ENCODE measurements at regions not wholly inside any gene's neighbourhood (a gene's known extent, or its start where the extent isn't known, plus 50 kb on each side); places are given as distances from the start of the nearest gene placed in this dataset.

DNA sequence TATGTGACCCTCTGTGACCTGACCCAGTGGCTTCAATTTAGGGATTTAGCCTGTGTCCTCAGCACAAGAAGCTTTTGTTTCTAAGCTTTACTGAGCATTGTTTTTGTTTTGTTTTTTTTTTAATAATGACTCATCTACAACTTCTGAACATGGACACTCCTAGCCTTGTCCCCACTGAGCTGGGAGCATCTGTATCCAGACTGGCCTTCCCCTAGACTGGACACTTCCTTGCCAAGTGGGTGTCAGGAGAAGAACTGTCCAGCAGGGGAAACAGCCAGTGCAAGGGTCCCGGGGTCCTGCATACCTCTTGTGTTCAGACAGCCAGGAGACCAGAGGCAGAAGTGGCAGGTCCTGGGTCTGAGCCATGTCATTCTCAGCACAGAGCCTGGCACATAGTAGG, 108.6 kb downstream of the TMEM130 start:
- Histone ChIP-seq H3K9me2 (replicated peaks; ENCODE audit: low read length) (no peaks in the 10 kb centered on the region), H3K79me2 (ENCODE audit: low read length) (no peaks in the 10 kb centered on the region), H3K27ac (ENCODE audit: low read length) (no peak overlapping the region), H3K9ac (ENCODE audit: low read length) (no peak overlapping the region), H3K4me3 (ENCODE audit: low read length) (no peak overlapping the region), H3K4me1 (ENCODE audit: insufficient read depth, low read length) (no peaks in the 10 kb centered on the region), H3K9me3 (ENCODE audit: low read length) (no peaks in the 10 kb centered on the region), H3K36me3 (ENCODE audit: low read depth, low read length) (no peaks in the 10 kb centered on the region), H2AFZ (ENCODE audit: low read length) (no peak overlapping the region), H3F3A (ENCODE audit: low read length, unreplicated experiment) (no peaks in the 10 kb centered on the region), H4K20me1 (ENCODE audit: low read length) (no peaks in the 10 kb centered on the region), H3K4me2 (ENCODE audit: low read length) (no peak overlapping the region), H3K27me3 (ENCODE audit: low read length) (peaks cover 17% of the 10 kb centered on the region)
- no peak for TF ChIP-seq EZH2 (IDR thresholded peaks at IDR 0.05; ENCODE audit: low read length, unreplicated experiment)
- no peak for TF ChIP-seq EZH2phosphoT487 (IDR thresholded peaks at IDR 0.05; ENCODE audit: borderline replicate concordance, low read length)
- TF ChIP-seq, protein P1, sequence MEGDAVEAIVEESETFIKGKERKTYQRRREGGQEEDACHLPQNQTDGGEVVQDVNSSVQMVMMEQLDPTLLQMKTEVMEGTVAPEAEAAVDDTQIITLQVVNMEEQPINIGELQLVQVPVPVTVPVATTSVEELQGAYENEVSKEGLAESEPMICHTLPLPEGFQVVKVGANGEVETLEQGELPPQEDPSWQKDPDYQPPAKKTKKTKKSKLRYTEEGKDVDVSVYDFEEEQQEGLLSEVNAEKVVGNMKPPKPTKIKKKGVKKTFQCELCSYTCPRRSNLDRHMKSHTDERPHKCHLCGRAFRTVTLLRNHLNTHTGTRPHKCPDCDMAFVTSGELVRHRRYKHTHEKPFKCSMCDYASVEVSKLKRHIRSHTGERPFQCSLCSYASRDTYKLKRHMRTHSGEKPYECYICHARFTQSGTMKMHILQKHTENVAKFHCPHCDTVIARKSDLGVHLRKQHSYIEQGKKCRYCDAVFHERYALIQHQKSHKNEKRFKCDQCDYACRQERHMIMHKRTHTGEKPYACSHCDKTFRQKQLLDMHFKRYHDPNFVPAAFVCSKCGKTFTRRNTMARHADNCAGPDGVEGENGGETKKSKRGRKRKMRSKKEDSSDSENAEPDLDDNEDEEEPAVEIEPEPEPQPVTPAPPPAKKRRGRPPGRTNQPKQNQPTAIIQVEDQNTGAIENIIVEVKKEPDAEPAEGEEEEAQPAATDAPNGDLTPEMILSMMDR (conservative IDR thresholded peaks at IDR 0.05; ENCODE audit: low read depth, low read length): no peak
- DNase-seq: no peak
- no TSS peak for BruUV-seq (replicated peaks)
- POLR2A ChIA-PET (ENCODE audit: unreplicated experiment): no interaction called here
- ATAC-seq: no peak
- intact Hi-C loops (cut with micrococcal nuclease): no loop called here
- CTCF ChIA-PET: no interaction called here

DNA sequence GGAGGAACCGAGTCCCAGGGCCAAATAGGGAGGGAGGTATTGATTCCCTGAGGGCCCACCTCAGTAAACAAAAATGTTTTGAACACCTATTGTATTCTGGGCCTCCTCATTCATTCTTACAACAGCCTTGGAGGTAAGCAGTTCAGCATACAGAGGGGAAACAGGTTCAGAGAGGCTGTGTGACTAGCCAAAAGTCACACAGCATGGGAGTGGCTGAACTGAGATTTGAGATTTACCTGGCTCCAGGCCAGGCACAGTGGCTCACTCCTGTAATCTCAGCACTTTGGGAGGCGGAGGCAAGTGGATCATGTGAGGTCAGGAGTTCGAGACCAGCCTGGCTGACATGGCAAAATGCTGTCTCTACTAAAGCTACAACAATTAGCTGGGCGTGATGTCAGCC, 107.2 kb downstream of the TMEM130 start:
- no peak for ATAC-seq
- H3K36me3 ChIP-seq (ENCODE audit: low read depth, low read length): no peaks in the 10 kb centered on the region
- H4K20me1 ChIP-seq (ENCODE audit: low read length): no peaks in the 10 kb centered on the region
- H3K9me2 ChIP-seq (replicated peaks; ENCODE audit: low read length): no peaks in the 10 kb centered on the region
- H3K27ac ChIP-seq (ENCODE audit: low read length): no peak overlapping the region
- H3K27me3 ChIP-seq (ENCODE audit: low read length): peaks cover 17% of the 10 kb centered on the region
- TF ChIP-seq EZH2 (IDR thresholded peaks at IDR 0.05; ENCODE audit: low read length, unreplicated experiment): no peak
- no peak for TF ChIP-seq EZH2phosphoT487 (IDR thresholded peaks at IDR 0.05; ENCODE audit: borderline replicate concordance, low read length)
- TF ChIP-seq, protein P1 (conservative IDR thresholded peaks at IDR 0.05; ENCODE audit: low read depth, low read length): no peak
- H3K9me3 ChIP-seq (ENCODE audit: low read length): no peaks in the 10 kb centered on the region
- H3K79me2 ChIP-seq (ENCODE audit: low read length): no peaks in the 10 kb centered on the region
- no peak overlapping the region for H3K4me3 ChIP-seq (ENCODE audit: low read length)
- BruUV-seq (replicated peaks): no TSS peak
- intact Hi-C loops (cut with micrococcal nuclease): no loop called here
- no peak overlapping the region for H2AFZ ChIP-seq (ENCODE audit: low read length)
- no peak overlapping the region for H3K9ac ChIP-seq (ENCODE audit: low read length)
- no peak for DNase-seq
- no peaks in the 10 kb centered on the region for H3K4me1 ChIP-seq (ENCODE audit: insufficient read depth, low read length)
- no peak overlapping the region for H3K4me2 ChIP-seq (ENCODE audit: low read length)
- POLR2A ChIA-PET (ENCODE audit: unreplicated experiment): no interaction called here
- CTCF ChIA-PET: no interaction called here
- H3F3A ChIP-seq (ENCODE audit: low read length, unreplicated experiment): no peaks in the 10 kb centered on the region

DNA sequence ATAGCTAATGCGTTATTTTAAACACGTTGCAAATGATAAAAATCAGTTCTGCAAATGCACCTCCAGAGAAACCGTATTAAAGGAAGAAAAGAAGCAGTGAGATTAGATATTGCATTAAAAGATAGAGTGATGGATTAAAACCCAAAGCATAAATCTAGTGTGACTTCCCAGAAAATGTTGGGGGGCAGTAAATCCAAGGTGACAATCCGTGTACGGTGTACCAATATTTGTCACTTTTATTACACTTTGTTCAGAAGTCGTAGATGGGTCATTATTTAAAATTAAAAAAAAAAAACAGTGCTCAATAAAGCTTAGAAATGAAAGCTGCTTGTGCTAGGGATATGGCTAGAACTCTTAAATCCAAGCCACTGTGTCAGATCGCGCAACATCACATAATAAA, 106.4 kb downstream of the TMEM130 start:
- no peaks in the 10 kb centered on the region for H3F3A ChIP-seq (ENCODE audit: low read length, unreplicated experiment)
- H3K4me1 ChIP-seq (ENCODE audit: insufficient read depth, low read length): no peaks in the 10 kb centered on the region
- H3K9me3 ChIP-seq (ENCODE audit: low read length): no peaks in the 10 kb centered on the region
- H3K27ac ChIP-seq (ENCODE audit: low read length): no peak overlapping the region
- H3K27me3 ChIP-seq (ENCODE audit: low read length): peaks cover 17% of the 10 kb centered on the region
- intact Hi-C loops (cut with micrococcal nuclease): no loop called here
- H3K9me2 ChIP-seq (replicated peaks; ENCODE audit: low read length): no peaks in the 10 kb centered on the region
- ChIA-PET POLR2A (ENCODE audit: unreplicated experiment) (no interaction called here), CTCF (no interaction called here)
- ATAC-seq (no peak), DNase-seq (no peak)
- no peak overlapping the region for H2AFZ ChIP-seq (ENCODE audit: low read length)
- no TSS peak for BruUV-seq (replicated peaks)
- H3K4me2 ChIP-seq (ENCODE audit: low read length): no peak overlapping the region
- TF ChIP-seq EZH2 (IDR thresholded peaks at IDR 0.05; ENCODE audit: low read length, unreplicated experiment) (no peak), EZH2phosphoT487 (IDR thresholded peaks at IDR 0.05; ENCODE audit: borderline replicate concordance, low read length) (no peak)
- TF ChIP-seq, protein P1 (conservative IDR thresholded peaks at IDR 0.05; ENCODE audit: low read depth, low read length): no peak
- no peaks in the 10 kb centered on the region for H3K79me2 ChIP-seq (ENCODE audit: low read length)
- H3K36me3 ChIP-seq (ENCODE audit: low read depth, low read length): no peaks in the 10 kb centered on the region
- H3K4me3 ChIP-seq (ENCODE audit: low read length): no peak overlapping the region
- H4K20me1 ChIP-seq (ENCODE audit: low read length): no peaks in the 10 kb centered on the region
- H3K9ac ChIP-seq (ENCODE audit: low read length): no peak overlapping the region

Data from PC-3 (cell line).